BJ (cell line): ENCODE measurements at regions not wholly inside any gene's neighbourhood (a gene's known extent, or its start where the extent isn't known, plus 50 kb on each side); places are given as distances from the start of the nearest gene placed in this dataset.
"Not testable (repeated sequence)": the region's sequence is repeated elsewhere in the genome, so short reads cannot be mapped to it uniquely, and the experiment has no call there.

Experiments used
- CTCF ChIA-PET: fragments of 350-600 bp; formaldehyde crosslinking; extraction: SDS; loops from one replicate; lab custom pipeline; 2021; ENCODE audit warnings: antibody characterized with exemption, inconsistent platforms; lab: Yijun Ruan, JAX
- POLR2A ChIA-PET: fragments of 300-600 bp; sonication (Branson Sonifier 250); formaldehyde crosslinking; extraction: SDS; loops from one replicate; lab custom pipeline; 2021; ENCODE audit warnings: antibody characterized with exemption; lab: Charles Lee
- DNase-seq: peaks from one replicate; pipeline ENCODE4 v3.0.0-alpha.2; 2011; ENCODE audit warnings: low read depth
- H3K27me3 ChIP-seq: 2 replicates; pipeline ENCODE4 v1.6.0; 2011; ENCODE audit warnings: low read length; ENCODE audit not compliant: control insufficient read depth, insufficient read depth
- H3K36me3 ChIP-seq: 2 replicates; pipeline ENCODE4 v1.5.1; 2011; ENCODE audit warnings: low read length; ENCODE audit not compliant: control insufficient read depth, insufficient read depth
- H3K4me3 ChIP-seq: 2 replicates; pipeline ENCODE4 v1.5.1; 2011; ENCODE audit warnings: low read depth, mild to moderate bottlenecking, control low read depth, low read length
- TF ChIP-seq, protein P1 (sequence below): IDR thresholded peaks from 2 replicates; pipeline ENCODE4 v1.5.1; 2011; ENCODE audit warnings: low read depth, mild to moderate bottlenecking, control low read depth, inconsistent platforms, low read length, moderate library complexity; ENCODE audit not compliant: insufficient read depth

DNA sequence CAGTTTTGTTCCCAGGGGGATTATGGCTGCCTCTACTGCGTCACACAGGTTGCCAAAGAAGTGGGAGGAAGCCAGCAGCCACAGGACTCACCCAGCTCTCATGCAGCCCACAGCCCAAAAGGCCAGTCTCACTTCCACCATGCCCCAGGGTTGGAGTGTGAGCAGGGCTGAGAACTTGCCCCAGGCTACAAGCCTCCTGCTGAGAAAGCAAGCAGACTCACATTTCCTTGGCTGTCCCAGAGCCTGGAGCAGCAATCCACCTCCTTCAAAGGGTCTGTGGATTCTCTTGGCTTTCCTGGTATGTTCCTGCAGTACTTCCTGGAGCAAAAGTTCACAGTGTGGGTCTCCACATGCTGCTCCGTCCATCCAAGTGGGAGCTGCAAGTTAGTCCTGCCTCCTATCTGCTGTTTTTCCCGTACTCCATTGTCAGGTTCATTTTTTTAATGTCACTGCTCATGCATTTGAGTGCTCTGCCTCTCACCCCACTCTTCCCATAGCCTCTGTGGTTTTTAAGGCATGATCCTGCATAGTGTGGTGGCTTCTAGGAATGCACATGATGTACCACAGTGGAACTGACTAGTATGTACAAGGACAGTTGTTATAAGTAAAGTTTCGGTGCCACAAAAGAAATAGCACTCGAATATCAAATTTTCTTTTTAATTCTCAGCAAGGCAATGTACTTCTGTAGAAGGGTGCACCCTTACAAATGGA lies 56.2 kb upstream of the ARHGEF7 start:
- TF ChIP-seq, protein P1, sequence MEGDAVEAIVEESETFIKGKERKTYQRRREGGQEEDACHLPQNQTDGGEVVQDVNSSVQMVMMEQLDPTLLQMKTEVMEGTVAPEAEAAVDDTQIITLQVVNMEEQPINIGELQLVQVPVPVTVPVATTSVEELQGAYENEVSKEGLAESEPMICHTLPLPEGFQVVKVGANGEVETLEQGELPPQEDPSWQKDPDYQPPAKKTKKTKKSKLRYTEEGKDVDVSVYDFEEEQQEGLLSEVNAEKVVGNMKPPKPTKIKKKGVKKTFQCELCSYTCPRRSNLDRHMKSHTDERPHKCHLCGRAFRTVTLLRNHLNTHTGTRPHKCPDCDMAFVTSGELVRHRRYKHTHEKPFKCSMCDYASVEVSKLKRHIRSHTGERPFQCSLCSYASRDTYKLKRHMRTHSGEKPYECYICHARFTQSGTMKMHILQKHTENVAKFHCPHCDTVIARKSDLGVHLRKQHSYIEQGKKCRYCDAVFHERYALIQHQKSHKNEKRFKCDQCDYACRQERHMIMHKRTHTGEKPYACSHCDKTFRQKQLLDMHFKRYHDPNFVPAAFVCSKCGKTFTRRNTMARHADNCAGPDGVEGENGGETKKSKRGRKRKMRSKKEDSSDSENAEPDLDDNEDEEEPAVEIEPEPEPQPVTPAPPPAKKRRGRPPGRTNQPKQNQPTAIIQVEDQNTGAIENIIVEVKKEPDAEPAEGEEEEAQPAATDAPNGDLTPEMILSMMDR: no peak
- CTCF ChIA-PET: interaction anchor here (1.3 to 8.1 kb wide), 5 partner anchors 9 to 465 kb away, joined by 3 to 47 read pairs (median 4); no protein-coding TSS in a partner anchor
- H3K36me3 ChIP-seq: no peaks in the 10 kb centered on the region
- DNase-seq: no peak
- no peak overlapping the region for H3K4me3 ChIP-seq
- H3K27me3 ChIP-seq: peaks cover 1% of the 10 kb centered on the region; the same call in 1 of the 2 replicates
- POLR2A ChIA-PET: no interaction called here

DNA sequence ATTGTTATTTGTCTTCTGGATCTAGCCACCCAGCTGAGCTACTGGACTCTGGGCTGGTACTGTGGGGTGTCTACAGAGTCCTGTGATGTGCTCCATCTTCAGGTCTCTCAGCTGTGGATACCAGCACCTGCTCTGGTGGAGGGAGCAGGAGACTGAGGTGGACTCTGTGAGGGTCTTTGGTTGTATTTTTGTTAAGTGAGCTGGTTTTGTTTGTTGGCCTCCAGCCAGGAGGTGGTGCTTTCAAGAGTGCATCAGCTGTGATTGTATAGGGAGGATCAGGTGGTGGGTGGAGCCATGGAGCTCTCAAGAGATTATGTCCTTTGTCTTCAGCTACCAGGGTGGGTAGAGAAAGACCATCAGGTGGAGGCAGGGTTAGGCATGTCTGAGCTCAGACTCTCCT lies 56.8 kb upstream of the ARHGEF7 start:
- CTCF ChIA-PET: interaction anchor here (1.3 to 8.1 kb wide), 4 partner anchors 9 to 113 kb away, joined by 3 to 47 read pairs (median 6); no protein-coding TSS in a partner anchor

DNA sequence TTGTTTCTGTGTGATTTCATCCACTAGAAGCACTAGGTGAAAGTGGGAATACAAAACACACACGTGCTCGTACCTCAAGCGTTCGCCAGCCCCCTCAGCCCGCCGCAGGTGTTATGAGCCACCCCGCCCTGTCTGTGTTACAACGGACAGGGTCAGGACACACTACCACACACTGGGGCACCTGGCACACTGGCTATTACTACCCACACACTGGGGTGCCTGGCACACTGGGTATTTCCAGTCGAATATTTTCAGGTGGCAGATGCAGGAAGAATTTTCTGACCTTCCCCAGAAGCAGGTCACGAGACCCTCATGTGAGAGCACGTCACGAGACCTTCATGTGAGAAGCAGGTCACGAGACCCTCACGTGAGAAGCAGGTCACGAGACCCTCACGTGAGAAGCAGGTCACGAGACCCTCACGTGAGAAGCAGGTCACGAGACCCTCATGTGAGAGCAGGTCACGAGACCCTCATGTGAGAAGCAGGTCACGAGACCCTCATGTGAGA lies 63.3 kb upstream of the ARHGEF7 start:
- H3K4me3 ChIP-seq, DNase-seq, H3K27me3 ChIP-seq, H3K36me3 ChIP-seq, CTCF ChIA-PET, POLR2A ChIA-PET: not testable (repeated sequence)

More for the DNA sequence above, 56.8 kb upstream of the ARHGEF7 start:
- H3K27me3 ChIP-seq, H3K4me3 ChIP-seq, DNase-seq, H3K36me3 ChIP-seq, POLR2A ChIA-PET: not testable (repeated sequence)

DNA sequence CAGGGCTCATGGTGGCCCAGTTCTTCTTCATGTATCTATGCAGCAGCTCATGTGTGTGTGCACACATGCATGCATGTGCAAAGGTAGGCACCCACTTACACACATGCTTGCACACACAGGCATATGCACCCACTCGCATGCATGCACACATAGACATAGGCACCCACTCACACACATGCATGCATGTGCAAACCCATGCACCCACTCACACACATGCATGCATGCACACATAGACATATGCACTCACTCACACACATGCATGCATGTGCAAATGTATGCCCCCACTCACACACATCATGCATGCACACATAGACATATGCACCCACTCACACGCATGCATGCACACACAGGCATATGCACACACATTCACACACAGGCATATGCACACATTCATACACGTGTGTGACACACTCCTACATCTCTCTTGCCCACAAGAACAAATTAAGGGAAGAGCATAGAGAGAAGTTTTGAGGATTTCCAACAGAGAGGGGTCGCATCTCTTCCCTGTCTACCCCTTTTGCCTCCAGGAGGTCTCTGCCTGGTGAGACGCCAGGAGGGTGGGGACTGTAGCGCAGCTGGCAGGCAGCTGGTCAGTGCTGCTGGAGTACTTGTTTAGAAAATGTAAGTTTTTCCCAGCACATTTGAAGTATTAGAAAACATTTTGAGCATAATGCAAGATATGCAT lies 63.9 kb upstream of the ARHGEF7 start:
- CTCF ChIA-PET: no interaction called here
- TF ChIP-seq, protein P1: no peak
- POLR2A ChIA-PET: no interaction called here

DNA sequence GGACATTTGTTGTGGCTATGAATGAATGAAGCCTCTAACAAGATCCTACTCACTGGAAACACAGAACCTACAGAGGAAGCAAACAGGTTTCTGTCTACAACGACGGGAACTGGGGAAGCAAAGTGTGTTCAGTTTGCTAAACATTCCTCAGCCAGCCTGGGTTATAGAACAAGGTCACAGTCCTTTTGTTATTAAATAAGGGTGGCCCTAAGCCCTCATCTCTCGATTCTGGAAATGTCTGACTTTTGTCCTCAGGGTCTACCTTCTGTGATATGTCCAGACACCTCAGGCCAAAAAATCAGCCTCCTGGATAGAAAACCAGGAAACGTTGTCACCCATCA lies 64.6 kb upstream of the ARHGEF7 start:
- no peak overlapping the region for H3K4me3 ChIP-seq
- H3K36me3 ChIP-seq: no peaks in the 10 kb centered on the region
- no peak for DNase-seq
- CTCF ChIA-PET: interaction anchor here (0.7 to 3.4 kb wide), 2 partner anchors 106 to 460 kb away, joined by 3 to 13 read pairs; no protein-coding TSS in a partner anchor
- POLR2A ChIA-PET: no interaction called here
- TF ChIP-seq, protein P1: no peak
- no peaks in the 10 kb centered on the region; the same call in 1 of the 2 replicates for H3K27me3 ChIP-seq

More for the DNA sequence above, 63.9 kb upstream of the ARHGEF7 start:
- Histone ChIP-seq H3K4me3 (no peak overlapping the region), H3K27me3 (no peaks in the 10 kb centered on the region; the same call in 1 of the 2 replicates), H3K36me3 (no peaks in the 10 kb centered on the region)
- no peak for DNase-seq
